BLaER1 (cell line): ENCODE measurements at regions not wholly inside any gene's neighbourhood (a gene's known extent, or its start where the extent isn't known, plus 50 kb on each side); places are given as distances from the start of the nearest gene placed in this dataset.

Source experiments
- H3K27ac ChIP-seq: shearing (Covaris generic); formaldehyde crosslinking; 2 replicates; pipeline ENCODE4 v1.8.1; 2022
- H3K27me3 ChIP-seq: shearing (Covaris generic); formaldehyde crosslinking; 2 replicates; pipeline ENCODE4 v1.8.1; 2022
- H3K36me3 ChIP-seq: shearing (Covaris generic); formaldehyde crosslinking; 2 replicates; pipeline ENCODE4 v1.8.1; 2022
- H3K4me1 ChIP-seq: shearing (Covaris generic); formaldehyde crosslinking; 2 replicates; pipeline ENCODE4 v1.8.1; 2022
- H3K4me2 ChIP-seq: shearing (Covaris generic); formaldehyde crosslinking; 2 replicates; pipeline ENCODE4 v1.8.1; 2022
- H3K4me3 ChIP-seq: shearing (Covaris generic); formaldehyde crosslinking; 2 replicates; pipeline ENCODE4 v1.8.1; 2022
- H3K9ac ChIP-seq: shearing (Covaris generic); formaldehyde crosslinking; 2 replicates; pipeline ENCODE4 v1.8.1; 2022
- H3K9me3 ChIP-seq: shearing (Covaris generic); formaldehyde crosslinking; 2 replicates; pipeline ENCODE4 v1.8.1; 2022
- H4K20me1 ChIP-seq: shearing (Covaris generic); formaldehyde crosslinking; 2 replicates; pipeline ENCODE4 v1.8.1; 2022
- Cebpa-rat ChIP-seq: shearing (Covaris generic); IDR thresholded peaks from 2 replicates; pipeline ENCODE4 v1.8.1; 2022

DNA sequence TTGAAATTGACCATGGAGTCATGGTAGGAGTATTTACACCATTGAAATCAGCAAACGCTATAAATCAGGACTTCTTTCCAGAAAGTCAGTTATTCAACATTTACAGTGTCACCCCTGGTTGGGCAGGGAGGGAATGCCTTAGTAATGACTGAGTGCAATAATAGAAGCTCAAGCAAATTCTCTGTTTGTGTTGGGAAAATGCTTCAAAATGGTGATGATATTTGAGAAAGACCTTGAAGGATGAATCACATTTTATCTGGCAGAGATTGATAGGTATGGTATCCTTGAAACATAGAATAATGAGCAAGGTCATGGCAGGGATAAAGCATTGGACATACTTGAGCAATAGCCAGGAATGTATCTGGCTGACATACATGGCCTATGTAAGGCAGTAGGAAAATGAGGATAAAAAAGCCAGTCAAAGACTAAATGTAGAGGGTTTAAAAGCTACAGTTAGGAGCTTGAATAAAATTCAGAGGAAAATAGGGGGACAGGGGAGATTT lies 248.7 kb downstream of the FMR1NB start:
- H3K36me3 ChIP-seq = no peaks in the 10 kb centered on the region
- peaks cover 13% of the 10 kb centered on the region for H3K9me3 ChIP-seq
- H3K27ac ChIP-seq = no peak overlapping the region
- TF ChIP-seq Cebpa-rat = no peak
- no peak overlapping the region for H3K4me2 ChIP-seq
- H3K27me3 ChIP-seq = no peaks in the 10 kb centered on the region
- H3K4me1 ChIP-seq = no peaks in the 10 kb centered on the region
- H3K9ac ChIP-seq = no peak overlapping the region
- no peaks in the 10 kb centered on the region for H4K20me1 ChIP-seq
- no peak overlapping the region for H3K4me3 ChIP-seq

- Histone ChIP-seq H3K36me3 (peaks cover 23% of the 10 kb centered on the region), H3K4me1 (peaks cover 8% of the 10 kb centered on the region; the same call in 1 of the 2 replicates), H3K27ac (no peak overlapping the region), H3K9ac (no peak overlapping the region), H3K4me2 (no peak overlapping the region), H3K4me3 (0 out of 2 replicates have a peak overlapping the region, but pooled peaks have one; percentile 14), H3K27me3 (no peaks in the 10 kb centered on the region), H4K20me1 (no peaks in the 10 kb centered on the region), H3K9me3 (peaks cover 96% of the 10 kb centered on the region)
- no peak for TF ChIP-seq Cebpa-rat
Observed at GRCh38 chrX:148259990-148260389, 240.4 kb upstream of the AFF2 start.

- Histone ChIP-seq H3K4me3 (no peak overlapping the region), H3K27me3 (no peaks in the 10 kb centered on the region), H3K4me1 (peaks cover 57% of the 10 kb centered on the region), H3K9me3 (peaks cover 68% of the 10 kb centered on the region), H3K27ac (peak overlapping the region; percentile 16; the same call in 1 of the 2 replicates), H3K9ac (no peak overlapping the region), H3K4me2 (0 out of 2 replicates have a peak overlapping the region, but pooled peaks have one; percentile 1), H4K20me1 (no peaks in the 10 kb centered on the region), H3K36me3 (peaks cover 10% of the 10 kb centered on the region)
- no peak for TF ChIP-seq Cebpa-rat
Observed at GRCh38 chrX:148265829-148266228, 234.6 kb upstream of the AFF2 start.

DNA sequence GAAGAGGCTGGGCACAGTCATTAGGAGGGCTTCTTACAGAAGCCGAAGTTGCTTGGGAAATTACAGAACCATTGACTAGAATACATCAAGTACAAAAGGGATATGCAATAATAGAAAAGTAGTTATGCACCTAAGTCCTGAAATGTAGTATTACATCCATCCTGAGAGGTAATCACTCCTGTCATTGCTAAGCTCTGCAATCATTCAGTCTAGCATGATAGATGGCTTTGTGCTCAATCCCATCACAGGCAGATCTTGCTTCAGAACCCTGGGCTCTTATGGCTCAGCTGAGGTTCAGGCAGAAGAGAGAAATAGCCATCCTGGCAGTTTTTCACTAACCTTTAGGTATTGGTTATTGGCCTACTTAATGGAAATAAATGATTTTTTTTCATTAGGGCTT lies 231.7 kb upstream of the AFF2 start:
- H3K9ac ChIP-seq = no peak overlapping the region; the same call in 1 of the 2 replicates
- no peak for TF ChIP-seq Cebpa-rat
- H3K36me3 ChIP-seq = peaks cover 5% of the 10 kb centered on the region; the same call in 1 of the 2 replicates
- H3K27ac ChIP-seq = peak overlapping the region; percentile 91
- H3K9me3 ChIP-seq = peaks cover 50% of the 10 kb centered on the region
- no peaks in the 10 kb centered on the region for H4K20me1 ChIP-seq
- H3K27me3 ChIP-seq = no peaks in the 10 kb centered on the region
- peaks cover 84% of the 10 kb centered on the region for H3K4me1 ChIP-seq
- no peak overlapping the region; the same call in 1 of the 2 replicates for H3K4me3 ChIP-seq
- H3K4me2 ChIP-seq = peak overlapping the region; percentile 84

GRCh38 chrX:148269513-148269912 lies 230.9 kb upstream of the AFF2 start:
- peak overlapping the region; percentile 84 for H3K4me2 ChIP-seq
- peaks cover 89% of the 10 kb centered on the region for H3K4me1 ChIP-seq
- peak overlapping the region; percentile 42; the same call in 1 of the 2 replicates for H3K4me3 ChIP-seq
- H4K20me1 ChIP-seq = no peaks in the 10 kb centered on the region
- no peaks in the 10 kb centered on the region for H3K27me3 ChIP-seq
- TF ChIP-seq Cebpa-rat = no peak
- H3K9ac ChIP-seq = peak overlapping the region; percentile 74
- H3K9me3 ChIP-seq = peaks cover 50% of the 10 kb centered on the region
- peaks cover 13% of the 10 kb centered on the region; the same call in 1 of the 2 replicates for H3K36me3 ChIP-seq
- peak overlapping the region; percentile 91 for H3K27ac ChIP-seq

GRCh38 chrX:148270499-148270898 lies 229.9 kb upstream of the AFF2 start:
- H3K4me2 ChIP-seq = peak overlapping the region; percentile 84
- H3K27ac ChIP-seq = peak overlapping the region; percentile 91
- H3K4me1 ChIP-seq = peaks cover 83% of the 10 kb centered on the region
- peak overlapping the region; percentile 74 for H3K9ac ChIP-seq
- no peaks in the 10 kb centered on the region for H3K27me3 ChIP-seq
- peak overlapping the region; percentile 42 for H3K4me3 ChIP-seq
- no peaks in the 10 kb centered on the region for H4K20me1 ChIP-seq
- peaks cover 51% of the 10 kb centered on the region for H3K9me3 ChIP-seq
- H3K36me3 ChIP-seq = peaks cover 20% of the 10 kb centered on the region; the same call in 1 of the 2 replicates
- no peak for TF ChIP-seq Cebpa-rat

GRCh38 chrX:148271263-148271662 lies 229.2 kb upstream of the AFF2 start:
- Histone ChIP-seq H3K27me3 (no peaks in the 10 kb centered on the region), H3K9ac (peak overlapping the region; percentile 74; the same call in 1 of the 2 replicates), H3K4me3 (peak overlapping the region; percentile 42; the same call in 1 of the 2 replicates), H4K20me1 (no peaks in the 10 kb centered on the region), H3K4me1 (peaks cover 79% of the 10 kb centered on the region), H3K4me2 (peak overlapping the region; percentile 84), H3K36me3 (peaks cover 24% of the 10 kb centered on the region; the same call in 1 of the 2 replicates), H3K9me3 (peaks cover 52% of the 10 kb centered on the region), H3K27ac (peak overlapping the region; percentile 91)
- no peak for TF ChIP-seq Cebpa-rat

DNA sequence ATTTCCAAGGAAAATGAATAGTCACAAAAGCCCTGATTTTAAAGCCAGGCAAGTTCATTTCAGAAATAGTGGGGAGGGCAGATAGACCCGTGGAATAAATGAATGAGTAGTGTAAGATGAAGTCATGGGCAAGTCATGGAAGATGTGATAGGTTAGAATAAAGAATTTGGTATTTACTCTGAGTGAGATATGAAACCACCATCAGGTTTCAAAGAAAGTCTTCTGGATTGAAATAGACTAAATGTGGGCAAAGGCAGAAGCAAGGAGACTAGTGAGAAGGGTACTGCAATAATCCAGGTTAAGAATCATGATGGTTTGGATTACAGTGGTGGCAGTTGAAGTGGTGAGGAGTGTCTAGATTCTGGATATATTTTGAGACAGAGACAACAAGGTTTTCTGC lies 218.5 kb upstream of the AFF2 start:
- Histone ChIP-seq H3K9ac (no peak overlapping the region), H3K27me3 (no peaks in the 10 kb centered on the region), H3K36me3 (peaks cover 27% of the 10 kb centered on the region; the same call in 1 of the 2 replicates), H4K20me1 (no peaks in the 10 kb centered on the region), H3K27ac (peak overlapping the region; percentile 61; the same call in 1 of the 2 replicates), H3K9me3 (peaks cover 74% of the 10 kb centered on the region), H3K4me3 (no peak overlapping the region), H3K4me1 (peaks cover 65% of the 10 kb centered on the region), H3K4me2 (peak overlapping the region; percentile 66; the same call in 1 of the 2 replicates)
- no peak for TF ChIP-seq Cebpa-rat

DNA sequence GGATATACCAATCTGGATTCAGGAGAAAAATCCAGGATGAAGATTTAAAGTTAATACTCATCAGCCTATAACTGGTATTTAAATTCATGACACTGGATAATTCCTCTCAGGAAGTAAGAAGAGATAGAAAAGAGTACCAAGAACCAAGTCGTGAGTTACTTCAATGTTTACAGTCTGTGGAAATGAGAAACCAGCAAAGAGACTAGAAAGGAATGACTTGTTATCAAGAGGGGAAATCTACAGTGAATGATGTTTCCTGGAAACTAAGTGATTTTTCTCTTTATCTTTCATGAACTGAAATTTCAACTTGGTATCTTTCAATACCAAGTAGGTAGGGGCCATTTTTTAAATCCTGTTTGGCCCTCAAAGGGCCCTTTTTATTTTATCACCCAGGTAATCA lies 217.9 kb upstream of the AFF2 start:
- H3K27ac ChIP-seq = peak overlapping the region; percentile 59
- H3K9ac ChIP-seq = no peak overlapping the region
- H3K9me3 ChIP-seq = peaks cover 74% of the 10 kb centered on the region
- no peaks in the 10 kb centered on the region for H3K27me3 ChIP-seq
- peak overlapping the region; percentile 33 for H3K4me2 ChIP-seq
- H3K4me1 ChIP-seq = peaks cover 62% of the 10 kb centered on the region
- H3K36me3 ChIP-seq = peaks cover 26% of the 10 kb centered on the region; the same call in 1 of the 2 replicates
- TF ChIP-seq Cebpa-rat = no peak
- H3K4me3 ChIP-seq = no peak overlapping the region
- H4K20me1 ChIP-seq = no peaks in the 10 kb centered on the region

DNA sequence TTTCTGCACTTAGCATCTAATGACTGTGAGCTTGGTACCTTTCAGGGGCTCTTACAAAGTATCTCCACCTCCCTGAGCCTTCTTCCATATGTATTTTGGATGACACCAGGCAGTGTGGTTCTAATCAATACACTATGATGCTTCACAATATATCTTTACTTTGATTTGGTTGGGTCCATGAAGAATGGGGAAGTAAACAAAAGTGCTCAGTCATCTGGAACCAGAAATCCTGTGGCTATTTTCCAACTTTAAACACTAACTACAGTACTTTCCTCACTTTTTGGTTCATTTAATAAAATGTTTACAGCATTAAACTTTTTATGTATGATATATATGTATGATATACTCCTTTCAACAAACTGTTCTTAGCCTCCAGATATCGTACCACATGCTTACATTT lies 216.4 kb upstream of the AFF2 start:
- Histone ChIP-seq H3K27me3 (no peaks in the 10 kb centered on the region), H3K9ac (no peak overlapping the region)

More for the DNA sequence above, 216.4 kb upstream of the AFF2 start:
- no peak for TF ChIP-seq Cebpa-rat
- Histone ChIP-seq H4K20me1 (no peaks in the 10 kb centered on the region), H3K4me1 (peaks cover 62% of the 10 kb centered on the region), H3K36me3 (peaks cover 13% of the 10 kb centered on the region; the same call in 1 of the 2 replicates), H3K4me2 (peak overlapping the region; percentile 33), H3K9me3 (peaks cover 72% of the 10 kb centered on the region), H3K27ac (peak overlapping the region; percentile 59), H3K4me3 (no peak overlapping the region; the same call in 1 of the 2 replicates)
